ENCODE measurements at regions not wholly inside any gene's neighbourhood (a gene's known extent, or its start where the extent isn't known, plus 50 kb on each side); places are given as distances from the start of the nearest gene placed in this dataset.
"Not testable (repeated sequence)": the region's sequence is repeated elsewhere in the genome, so short reads cannot be mapped to it uniquely, and the experiment has no call there.

- no peak overlapping the region for H3K4me3 ChIP-seq (ENCODE audit: low read depth, low read length)
- TF ChIP-seq CTCF (IDR thresholded peaks at IDR 0.05; ENCODE audit: low read depth, low read length): no peak
Measured at GRCh38 chr5:124025306-124025845, 513.4 kb downstream of the CSNK1G3 start.

- TF ChIP-seq CTCF (IDR thresholded peaks at IDR 0.05; ENCODE audit: low read depth, low read length): no peak
Measured at GRCh38 chr5:124022966-124023365, 511.0 kb downstream of the CSNK1G3 start.

GRCh38 chr5:124021776-124022175 lies 509.8 kb downstream of the CSNK1G3 start:
- no peak for TF ChIP-seq CTCF (IDR thresholded peaks at IDR 0.05; ENCODE audit: low read depth, low read length)
- no peak overlapping the region for H3K4me3 ChIP-seq (ENCODE audit: low read depth, low read length)

More at GRCh38 chr5:124022966-124023365, 511.0 kb downstream of the CSNK1G3 start:
- no peak overlapping the region for H3K4me3 ChIP-seq (ENCODE audit: low read depth, low read length)

GRCh38 chr5:124021066-124021641 lies 509.2 kb downstream of the CSNK1G3 start:
- no peak for TF ChIP-seq CTCF (IDR thresholded peaks at IDR 0.05; ENCODE audit: low read depth, low read length)
- no peak overlapping the region for H3K4me3 ChIP-seq (ENCODE audit: low read depth, low read length)

DNA sequence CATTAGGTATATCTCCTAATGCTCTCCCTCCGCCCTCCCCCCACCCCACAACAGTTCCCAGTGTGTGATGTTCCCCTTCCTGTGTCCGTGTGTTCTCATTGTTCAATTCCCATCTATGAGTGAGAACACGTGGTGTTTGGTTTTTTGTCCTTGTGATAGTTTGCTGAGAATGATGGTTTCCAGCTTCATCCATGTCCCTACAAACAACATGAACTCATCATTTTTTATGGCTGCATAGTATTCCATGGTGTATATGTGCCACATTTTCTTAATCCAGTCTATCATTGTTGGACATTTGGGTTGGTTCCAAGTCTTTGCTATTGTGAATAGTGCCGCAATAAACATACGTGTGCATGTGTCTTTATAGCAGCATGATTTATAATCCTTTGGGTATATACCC lies 505.3 kb downstream of the CSNK1G3 start:
- not testable (repeated sequence) for H3K4me3 ChIP-seq (ENCODE audit: low read depth, low read length)

GRCh38 chr5:124007675-124008398 lies 495.9 kb downstream of the CSNK1G3 start:
- H3K4me3 ChIP-seq (ENCODE audit: low read depth, low read length): no peak overlapping the region
- no peak for TF ChIP-seq CTCF (IDR thresholded peaks at IDR 0.05; ENCODE audit: low read depth, low read length)

DNA sequence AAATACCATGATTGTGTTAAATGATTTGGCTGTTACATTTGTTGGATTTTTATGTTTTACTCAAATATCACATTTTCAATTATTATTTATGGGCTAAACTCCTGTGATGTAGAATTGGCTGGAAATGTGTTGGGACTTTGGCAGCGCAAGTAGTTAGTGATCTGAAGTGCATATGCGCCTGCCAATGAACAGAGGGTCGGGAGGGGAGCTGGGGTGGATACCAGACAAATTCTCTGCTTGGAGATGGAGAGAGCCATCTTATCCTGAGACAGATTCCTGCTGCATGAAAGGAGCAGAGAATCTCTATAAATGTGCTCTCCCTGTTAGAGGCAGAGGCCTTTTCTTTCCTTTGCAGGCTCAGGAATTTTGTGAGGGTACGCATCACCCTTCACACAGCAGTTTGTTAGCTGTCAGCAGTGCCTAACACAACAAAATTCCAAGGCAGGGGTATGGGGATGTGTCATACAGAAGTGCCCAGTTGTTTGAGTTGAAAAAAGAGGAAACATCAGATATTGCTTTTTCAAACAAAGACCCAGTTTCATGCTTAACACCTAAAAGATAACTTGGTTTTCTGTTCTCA lies 489.1 kb downstream of the CSNK1G3 start:
- no peak overlapping the region for H3K4me3 ChIP-seq (ENCODE audit: low read depth, low read length)
- TF ChIP-seq CTCF (IDR thresholded peaks at IDR 0.05; ENCODE audit: low read depth, low read length): no peak

Measured in WI38 (cell line).